ENCODE measurements at regions not wholly inside any gene's neighbourhood (a gene's known extent, or its start where the extent isn't known, plus 50 kb on each side); places are given as distances from the start of the nearest gene placed in this dataset.

- CTCF ChIA-PET = no interaction called here
- no peak overlapping the region for H3K27ac Mint-ChIP-seq
- H3K4me1 Mint-ChIP-seq (ENCODE audit: low read depth) = peaks cover 29% of the 10 kb centered on the region
- ATAC-seq (no peak), DNase-seq (no peak)
- TF ChIP-seq, protein P1, sequence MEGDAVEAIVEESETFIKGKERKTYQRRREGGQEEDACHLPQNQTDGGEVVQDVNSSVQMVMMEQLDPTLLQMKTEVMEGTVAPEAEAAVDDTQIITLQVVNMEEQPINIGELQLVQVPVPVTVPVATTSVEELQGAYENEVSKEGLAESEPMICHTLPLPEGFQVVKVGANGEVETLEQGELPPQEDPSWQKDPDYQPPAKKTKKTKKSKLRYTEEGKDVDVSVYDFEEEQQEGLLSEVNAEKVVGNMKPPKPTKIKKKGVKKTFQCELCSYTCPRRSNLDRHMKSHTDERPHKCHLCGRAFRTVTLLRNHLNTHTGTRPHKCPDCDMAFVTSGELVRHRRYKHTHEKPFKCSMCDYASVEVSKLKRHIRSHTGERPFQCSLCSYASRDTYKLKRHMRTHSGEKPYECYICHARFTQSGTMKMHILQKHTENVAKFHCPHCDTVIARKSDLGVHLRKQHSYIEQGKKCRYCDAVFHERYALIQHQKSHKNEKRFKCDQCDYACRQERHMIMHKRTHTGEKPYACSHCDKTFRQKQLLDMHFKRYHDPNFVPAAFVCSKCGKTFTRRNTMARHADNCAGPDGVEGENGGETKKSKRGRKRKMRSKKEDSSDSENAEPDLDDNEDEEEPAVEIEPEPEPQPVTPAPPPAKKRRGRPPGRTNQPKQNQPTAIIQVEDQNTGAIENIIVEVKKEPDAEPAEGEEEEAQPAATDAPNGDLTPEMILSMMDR (IDR thresholded peaks at IDR 0.05) = no peak
- H3K9me3 Mint-ChIP-seq = no peaks in the 10 kb centered on the region
- POLR2A ChIA-PET = interaction anchor here (0.6 kb wide), 1 partner anchor 457 kb away, joined by 3 read pairs; no protein-coding TSS in a partner anchor
- peaks cover 23% of the 10 kb centered on the region for H3K27me3 Mint-ChIP-seq
- no peak overlapping the region for H3K4me3 Mint-ChIP-seq
- intact Hi-C loops (cut with micrococcal nuclease) = no loop called here
- no peaks in the 10 kb centered on the region for H3K36me3 Mint-ChIP-seq (ENCODE audit: low read depth)
Measured at GRCh38 chr9:90965226-90966030, 163.8 kb downstream of the SYK start.

GRCh38 chr9:90966031-90966290, 164.3 kb downstream of the SYK start:
- Mint-ChIP-seq H3K27me3 (peaks cover 23% of the 10 kb centered on the region), H3K9me3 (no peaks in the 10 kb centered on the region), H3K36me3 (ENCODE audit: low read depth) (no peaks in the 10 kb centered on the region), H3K4me3 (no peak overlapping the region), H3K27ac (no peak overlapping the region), H3K4me1 (ENCODE audit: low read depth) (peaks cover 29% of the 10 kb centered on the region)
- ATAC-seq (no peak), DNase-seq (no peak)
- POLR2A ChIA-PET = no interaction called here
- TF ChIP-seq, protein P1 (IDR thresholded peaks at IDR 0.05) = no peak
- intact Hi-C loops (cut with micrococcal nuclease) = no loop called here
- CTCF ChIA-PET = no interaction called here

GRCh38 chr9:90966480-90967144, 165.0 kb downstream of the SYK start:
- peak; percentile 60 for DNase-seq
- peak; percentile 67 for ATAC-seq
- Mint-ChIP-seq H3K4me3 (no peak overlapping the region), H3K9me3 (no peaks in the 10 kb centered on the region), H3K27ac (peak overlapping the region; percentile 10), H3K27me3 (peaks cover 20% of the 10 kb centered on the region), H3K36me3 (ENCODE audit: low read depth) (no peaks in the 10 kb centered on the region), H3K4me1 (ENCODE audit: low read depth) (peaks cover 29% of the 10 kb centered on the region)
- intact Hi-C loops (cut with micrococcal nuclease) = no loop called here
- TF ChIP-seq, protein P1 (IDR thresholded peaks at IDR 0.05) = no peak
- CTCF ChIA-PET = no interaction called here
- POLR2A ChIA-PET = no interaction called here

GRCh38 chr9:90967145-90967538, 165.5 kb downstream of the SYK start:
- ChIA-PET CTCF (no interaction called here), POLR2A (no interaction called here)
- no peaks in the 10 kb centered on the region for H3K36me3 Mint-ChIP-seq (ENCODE audit: low read depth)
- intact Hi-C loops (cut with micrococcal nuclease) = no loop called here
- peaks cover 20% of the 10 kb centered on the region for H3K27me3 Mint-ChIP-seq
- DNase-seq (no peak), ATAC-seq (no peak)
- H3K9me3 Mint-ChIP-seq = no peaks in the 10 kb centered on the region
- H3K4me3 Mint-ChIP-seq = no peak overlapping the region
- TF ChIP-seq, protein P1 (IDR thresholded peaks at IDR 0.05) = no peak
- H3K27ac Mint-ChIP-seq = no peak overlapping the region
- H3K4me1 Mint-ChIP-seq (ENCODE audit: low read depth) = peaks cover 29% of the 10 kb centered on the region

- DNase-seq (no peak), ATAC-seq (no peak)
- intact Hi-C loops (cut with micrococcal nuclease) = no loop called here
- Mint-ChIP-seq H3K4me1 (ENCODE audit: low read depth) (peaks cover 25% of the 10 kb centered on the region), H3K36me3 (ENCODE audit: low read depth) (no peaks in the 10 kb centered on the region), H3K27ac (no peak overlapping the region), H3K9me3 (no peaks in the 10 kb centered on the region), H3K27me3 (peaks cover 11% of the 10 kb centered on the region), H3K4me3 (no peak overlapping the region)
- TF ChIP-seq, protein P1 (IDR thresholded peaks at IDR 0.05) = no peak
- ChIA-PET CTCF (no interaction called here), POLR2A (no interaction called here)
Measured at GRCh38 chr9:90969021-90969675, 167.5 kb downstream of the SYK start.

All from activated CD8-positive, alpha-beta T cell treated with anti-CD3 and anti-CD28 coated beads for 36 hours (primary cell).